GM18858 (cell line): ENCODE measurements at regions not wholly inside any gene's neighbourhood (a gene's known extent, or its start where the extent isn't known, plus 50 kb on each side); places are given as distances from the start of the nearest gene placed in this dataset.

Experiments used
- ATAC-seq: cut with Tn5 transposase; IDR thresholded peaks from one replicate; pipeline ENCODE4 v1.9.1; 2021; ENCODE audit not compliant: unreplicated experiment

- ATAC-seq: no peak
Observed at GRCh38 chr2:128797092-128797491, 478.4 kb upstream of the HS6ST1 start.

GRCh38 chr2:128797533-128797932, 478.9 kb upstream of the HS6ST1 start:
- ATAC-seq: peak; percentile 32

GRCh38 chr2:128797937-128798336, 479.3 kb upstream of the HS6ST1 start:
- peak; percentile 83 for ATAC-seq

- no peak for ATAC-seq
Observed at GRCh38 chr2:128798502-128799283, 480.0 kb upstream of the HS6ST1 start.

GRCh38 chr2:128799284-128799552, 480.6 kb upstream of the HS6ST1 start:
- ATAC-seq: no peak

- ATAC-seq: no peak
Observed at GRCh38 chr2:128799730-128800129, 481.1 kb upstream of the HS6ST1 start.

- no peak for ATAC-seq
Observed at GRCh38 chr2:128801576-128801975, 482.9 kb upstream of the HS6ST1 start.

GRCh38 chr2:128803222-128803621, 484.6 kb upstream of the HS6ST1 start:
- no peak for ATAC-seq

- ATAC-seq: no peak
Observed at GRCh38 chr2:128805237-128805636, 486.6 kb upstream of the HS6ST1 start.

GRCh38 chr2:128805918-128806317, 487.2 kb upstream of the HS6ST1 start:
- no peak for ATAC-seq

- no peak for ATAC-seq
Observed at GRCh38 chr2:128807317-128807716, 488.6 kb upstream of the HS6ST1 start.

- no peak for ATAC-seq
Observed at GRCh38 chr2:128808462-128809258, 490.0 kb upstream of the HS6ST1 start.

GRCh38 chr2:128809259-128809636, 490.6 kb upstream of the HS6ST1 start:
- no peak for ATAC-seq

- ATAC-seq: no peak
Observed at GRCh38 chr2:128809880-128810279, 491.2 kb upstream of the HS6ST1 start.

- no peak for ATAC-seq
Observed at GRCh38 chr2:128812183-128812940, 493.7 kb upstream of the HS6ST1 start.

- no peak for ATAC-seq
Observed at GRCh38 chr2:128813352-128814034, 494.8 kb upstream of the HS6ST1 start.

GRCh38 chr2:128815248-128815647, 496.6 kb upstream of the HS6ST1 start:
- ATAC-seq: no peak

- no peak for ATAC-seq
Observed at GRCh38 chr2:128817171-128817570, 498.5 kb upstream of the HS6ST1 start.

GRCh38 chr2:128817813-128818212, 499.1 kb upstream of the HS6ST1 start:
- ATAC-seq: no peak

GRCh38 chr2:128818248-128818647, 499.6 kb upstream of the HS6ST1 start:
- no peak for ATAC-seq
